Astrocyte of the cerebellum (primary cell): ENCODE measurements at regions not wholly inside any gene's neighbourhood (a gene's known extent, or its start where the extent isn't known, plus 50 kb on each side); places are given as distances from the start of the nearest gene placed in this dataset.
"Not testable (repeated sequence)": the region's sequence is repeated elsewhere in the genome, so short reads cannot be mapped to it uniquely, and the experiment has no call there.

Experiments used
- DNase-seq: peaks from one replicate; pipeline ENCODE4 v3.0.0-alpha.2; 2011; ENCODE audit warnings: low read depth
- H3K4me3 ChIP-seq: 2 replicates; pipeline ENCODE4 v1.5.1; 2011; ENCODE audit warnings: mild to moderate bottlenecking, low read depth, low read length, moderate library complexity
- CTCF ChIP-seq: IDR thresholded peaks from 2 replicates; pipeline ENCODE4 v1.5.1; 2012; ENCODE audit warnings: low read length, low read depth, moderate library complexity, mild to moderate bottlenecking; ENCODE audit errors: missing control alignments
- in situ Hi-C: cut with HindIII; loops from 2 replicates; pipeline ENCODE4 v1.10.0; 2017; ENCODE audit warnings: low sequenced_read_pairs

GRCh38 chr21:20151741-20152140, 846.5 kb upstream of the NCAM2 start:
- H3K4me3 ChIP-seq: no peak overlapping the region
- TF ChIP-seq CTCF: no peak
- DNase-seq: no peak
- in situ Hi-C loops: no loop called here

- in situ Hi-C loops: no loop called here
- H3K4me3 ChIP-seq: no peak overlapping the region
- TF ChIP-seq CTCF: no peak
- DNase-seq: no peak
Measured at GRCh38 chr21:20163167-20163566, 835.0 kb upstream of the NCAM2 start.

DNA sequence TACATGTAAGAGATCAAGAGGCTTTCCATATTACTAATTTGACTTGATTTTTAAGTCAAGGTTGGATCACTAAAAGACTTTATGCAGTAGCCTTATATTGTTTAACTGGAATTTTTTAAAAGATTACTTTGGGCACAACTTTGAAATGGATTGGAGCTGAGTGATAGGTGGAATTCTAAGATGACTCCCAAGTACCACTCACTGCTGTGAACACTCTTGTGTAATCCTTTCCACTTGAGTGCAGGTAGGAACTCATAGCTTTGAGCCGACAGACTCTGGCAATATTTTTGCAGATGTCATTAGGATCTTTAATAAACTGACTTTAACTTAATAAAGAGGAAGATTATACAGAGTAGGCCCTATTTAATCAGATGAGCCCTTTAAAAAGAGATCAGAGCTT, 831.1 kb upstream of the NCAM2 start:
- no peak for DNase-seq
- no peak for TF ChIP-seq CTCF
- in situ Hi-C loops: no loop called here
- H3K4me3 ChIP-seq: no peak overlapping the region

GRCh38 chr21:20169812-20170576, 828.2 kb upstream of the NCAM2 start:
- in situ Hi-C loops: no loop called here
- DNase-seq: no peak

DNA sequence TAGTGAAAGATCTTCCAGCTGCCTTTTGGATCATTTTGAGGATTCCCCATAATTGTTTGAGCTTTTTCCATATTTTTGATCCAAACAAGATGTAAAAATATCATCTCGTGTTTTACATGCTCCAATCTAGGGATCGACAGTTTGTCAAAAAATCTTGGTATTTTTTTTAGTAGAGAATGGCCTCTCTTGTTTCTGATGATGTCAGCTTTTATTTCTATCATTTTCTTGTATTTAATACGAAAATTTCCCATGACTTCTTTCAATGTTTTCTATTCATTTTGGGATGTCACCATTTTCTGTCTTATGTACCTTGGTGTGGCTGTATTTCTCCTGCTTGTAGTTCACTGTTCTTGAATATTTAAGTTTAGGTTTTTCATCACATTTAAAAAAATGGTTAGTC, 812.0 kb upstream of the NCAM2 start:
- no peak overlapping the region for H3K4me3 ChIP-seq
- TF ChIP-seq CTCF: no peak
- no peak for DNase-seq
- in situ Hi-C loops: no loop called here

More at GRCh38 chr21:20169812-20170576, 828.2 kb upstream of the NCAM2 start:
- no peak for TF ChIP-seq CTCF
- no peak overlapping the region for H3K4me3 ChIP-seq

DNA sequence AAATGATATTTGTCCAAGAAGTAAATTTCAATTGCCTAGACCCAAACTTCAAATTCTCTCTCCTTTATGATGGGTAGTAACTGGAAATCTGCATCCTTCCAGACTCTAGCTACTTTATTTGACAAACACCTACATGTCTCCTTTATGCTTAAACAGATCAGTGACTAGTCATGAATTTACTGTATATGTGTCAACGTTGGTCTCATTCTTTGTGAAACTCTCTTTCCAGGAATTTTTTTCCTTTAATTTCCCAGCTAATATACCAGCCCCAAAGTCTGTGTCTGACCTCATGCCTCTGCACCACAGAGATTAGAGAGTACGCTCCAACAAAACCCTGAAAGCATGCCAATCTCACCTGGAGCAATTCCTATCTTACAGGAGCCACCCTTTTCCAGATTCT, 811.2 kb upstream of the NCAM2 start:
- TF ChIP-seq CTCF: no peak
- in situ Hi-C loops: no loop called here
- no peak overlapping the region for H3K4me3 ChIP-seq
- DNase-seq: no peak

DNA sequence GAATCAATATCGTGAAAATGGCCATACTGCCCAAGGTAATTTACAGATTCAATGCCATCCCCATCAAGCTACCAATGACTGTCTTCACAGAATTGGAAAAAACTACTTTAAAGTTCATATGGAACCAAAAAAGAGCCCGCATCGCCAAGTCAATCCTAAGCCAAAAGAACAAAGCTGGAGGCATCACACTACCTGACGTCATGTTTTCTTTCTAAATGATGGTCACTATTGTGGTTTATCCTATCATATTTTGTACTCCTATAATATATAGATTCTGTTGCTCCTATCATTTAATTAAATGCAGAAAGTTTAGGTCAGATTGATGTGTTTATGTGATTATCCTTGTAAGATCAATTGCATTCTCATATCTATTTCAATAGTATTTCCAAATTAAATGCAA, 796.9 kb upstream of the NCAM2 start:
- in situ Hi-C loops, H3K4me3 ChIP-seq, DNase-seq: not testable (repeated sequence)
